H9 (cell line): ENCODE measurements at regions not wholly inside any gene's neighbourhood (a gene's known extent, or its start where the extent isn't known, plus 50 kb on each side); places are given as distances from the start of the nearest gene placed in this dataset.

Experiments
- DNase-seq: peaks from one replicate; pipeline ENCODE4 v3.0.0-alpha.2; 2017
- H2AFZ ChIP-seq: one replicate; pipeline ENCODE4 v1.6.1; 2013; ENCODE audit warnings: mild to moderate bottlenecking, low read length, control low read depth, moderate library complexity
- H2AK5ac ChIP-seq: 2 replicates; pipeline ENCODE4 v1.6.1; 2013; ENCODE audit warnings: low read length, control low read depth, mixed read lengths; ENCODE audit not compliant: insufficient read length
- H2BK120ac ChIP-seq: one replicate; pipeline ENCODE4 v1.6.1; 2013; ENCODE audit warnings: low read depth, mild to moderate bottlenecking, low read length, control low read depth, inconsistent platforms; ENCODE audit not compliant: poor library complexity, severe bottlenecking
- H2BK12ac ChIP-seq: 2 replicates; pipeline ENCODE4 v1.6.1; 2013; ENCODE audit warnings: low read length, control low read depth, mixed read lengths, low read depth; ENCODE audit not compliant: insufficient read length
- H2BK15ac ChIP-seq: 2 replicates; pipeline ENCODE4 v1.6.1; 2013; ENCODE audit warnings: low read depth, low read length, control low read depth
- H2BK20ac ChIP-seq: one replicate; pipeline ENCODE4 v1.6.1; 2013; ENCODE audit warnings: low read depth, mild to moderate bottlenecking, low read length, control low read depth, inconsistent platforms; ENCODE audit not compliant: poor library complexity, severe bottlenecking
- H2BK5ac ChIP-seq: 2 replicates; pipeline ENCODE4 v1.6.1; 2013; ENCODE audit warnings: low read length, control low read depth, mixed read lengths; ENCODE audit not compliant: insufficient read length
- H3K14ac ChIP-seq: 2 replicates; pipeline ENCODE4 v1.6.1; 2013; ENCODE audit warnings: low read length, control low read depth; ENCODE audit not compliant: insufficient read depth
- H3K18ac ChIP-seq: 2 replicates; pipeline ENCODE4 v1.6.1; 2013; ENCODE audit warnings: low read depth, mild to moderate bottlenecking, mixed read lengths, low read length, control low read depth; ENCODE audit not compliant: insufficient read length
- H3K23ac ChIP-seq: 2 replicates; pipeline ENCODE4 v1.6.1; 2013; ENCODE audit warnings: low read length, control low read depth, mixed read lengths, low read depth; ENCODE audit not compliant: insufficient read length
- H3K23me2 ChIP-seq: 2 replicates; pipeline ENCODE4 v1.6.1; 2013; ENCODE audit warnings: low read depth, mild to moderate bottlenecking, mixed read lengths, low read length, control low read depth; ENCODE audit not compliant: insufficient read length, poor library complexity, severe bottlenecking
- H3K27ac ChIP-seq: 2 replicates; pipeline ENCODE4 v1.5.1; 2013; ENCODE audit warnings: low read length, control low read depth, mixed read lengths, low read depth; ENCODE audit not compliant: insufficient read length
- H3K27me3 ChIP-seq: 2 replicates; pipeline ENCODE4 v1.6.1; 2013; ENCODE audit warnings: low read length, control low read depth, inconsistent platforms; ENCODE audit not compliant: insufficient read depth
- H3K4ac ChIP-seq: 2 replicates; pipeline ENCODE4 v1.6.1; 2013; ENCODE audit warnings: low read depth, mild to moderate bottlenecking, control low read depth, inconsistent platforms, low read length, moderate library complexity
- H3K4me1 ChIP-seq: 2 replicates; pipeline ENCODE4 v1.6.1; 2013; ENCODE audit warnings: low read length, control low read depth, inconsistent platforms; ENCODE audit not compliant: insufficient read depth
- H3K4me2 ChIP-seq: 2 replicates; pipeline ENCODE4 v1.6.1; 2013; ENCODE audit warnings: low read length, control low read depth, mixed read lengths; ENCODE audit not compliant: insufficient read length, insufficient read depth
- H3K56ac ChIP-seq: 2 replicates; pipeline ENCODE4 v1.6.1; 2013; ENCODE audit warnings: low read depth, mild to moderate bottlenecking, mixed read lengths, low read length, control low read depth; ENCODE audit not compliant: insufficient read length
- H3K79me1 ChIP-seq: 2 replicates; pipeline ENCODE4 v1.6.1; 2013; ENCODE audit warnings: low read depth, mild to moderate bottlenecking, moderate library complexity, low read length, control low read depth, inconsistent platforms; ENCODE audit not compliant: insufficient read depth, poor library complexity, severe bottlenecking
- H3K79me2 ChIP-seq: 2 replicates; pipeline ENCODE4 v1.6.1; 2013; ENCODE audit warnings: low read length, control low read depth, inconsistent platforms; ENCODE audit not compliant: insufficient read depth
- H3K9ac ChIP-seq: 2 replicates; pipeline ENCODE4 v1.6.1; 2013; ENCODE audit warnings: low read length, control low read depth, mixed read lengths; ENCODE audit not compliant: insufficient read length; ENCODE audit errors: extremely low read depth
- H3K9me3 ChIP-seq: one replicate; pipeline ENCODE4 v1.6.1; 2013; ENCODE audit warnings: low read depth, low read length, inconsistent platforms; ENCODE audit not compliant: control insufficient read depth
- H3T11ph ChIP-seq: one replicate; pipeline ENCODE4 v1.6.1; 2013; ENCODE audit warnings: mild to moderate bottlenecking, low read length, control low read depth, inconsistent platforms
- H4K20me1 ChIP-seq: one replicate; pipeline ENCODE4 v1.6.1; 2013; ENCODE audit not compliant: control insufficient read depth, insufficient read length, insufficient read depth
- H4K5ac ChIP-seq: 2 replicates; pipeline ENCODE4 v1.6.1; 2013; ENCODE audit warnings: low read depth, mild to moderate bottlenecking, mixed read lengths, low read length, control low read depth; ENCODE audit not compliant: insufficient read length
- H4K8ac ChIP-seq: replicated peaks from 2 replicates; pipeline ENCODE4 v1.6.1; 2013; ENCODE audit warnings: low read length, control low read depth, mixed read lengths, low read depth; ENCODE audit not compliant: insufficient read length
- H4K91ac ChIP-seq: 2 replicates; pipeline ENCODE4 v1.6.1; 2013; ENCODE audit warnings: low read depth, mild to moderate bottlenecking, moderate library complexity, mixed read lengths, low read length, control low read depth; ENCODE audit not compliant: insufficient read length
- H3K27ac Mint-ChIP-seq, 3 experiments: 2 replicates in 2 of 3; 3 replicates in 1 of 3; pipeline ENCODE4 v1.8.0; 2020 to 2021; ENCODE audit warnings: mixed read lengths in 3 of 3, mild to moderate bottlenecking in 1 of 3, moderate library complexity in 1 of 3
- H3K27me3 Mint-ChIP-seq: 2 replicates; pipeline ENCODE4 v1.8.0; 2021; ENCODE audit warnings: low read depth, mild to moderate bottlenecking, moderate library complexity, mixed read lengths
- H3K36me3 Mint-ChIP-seq, 3 experiments: 2 replicates in 2 of 3; 3 replicates in 1 of 3; pipeline ENCODE4 v1.8.0; 2020 to 2021; ENCODE audit warnings: low read depth in 3 of 3, mixed read lengths in 3 of 3; ENCODE audit not compliant: insufficient read depth in 1 of 3
- H3K4me1 Mint-ChIP-seq, 2 experiments: 2 replicates each; pipeline ENCODE4 v1.8.0; 2020; ENCODE audit warnings: mixed read lengths in 2 of 2
- H3K4me3 Mint-ChIP-seq, 2 experiments: 2 replicates in 1 of 2; 3 replicates in 1 of 2; pipeline ENCODE4 v1.8.0; 2020 to 2021; ENCODE audit warnings: mild to moderate bottlenecking in 2 of 2, mixed read lengths in 2 of 2, moderate library complexity in 1 of 2
- H3K9me3 Mint-ChIP-seq, 2 experiments: 2 replicates in 1 of 2; 3 replicates in 1 of 2; pipeline ENCODE4 v1.8.0; 2020; ENCODE audit warnings: mild to moderate bottlenecking in 2 of 2, mixed read lengths in 2 of 2, moderate library complexity in 1 of 2
- CTCF ChIP-seq: fragments of 200-600 bp; sonication (generic); conservative IDR thresholded peaks from 3 replicates; pipeline ENCODE4 v1.8.0; 2021; ENCODE audit warnings: antibody characterized with exemption, mild to moderate bottlenecking
- WGBS: extraction: QIAGEN DNeasy Blood & Tissue Kit; methylation state at CpG from one replicate; pipeline ENCODE4 v1.1.7; 2013; ENCODE audit warnings: missing lambda C conversion rate, low lambda C conversion rate, mixed read lengths; ENCODE audit not compliant: insufficient read length; ENCODE audit errors: extremely low coverage; 5-methylcytosine and 5-hydroxymethylcytosine counted together

GRCh38 chr4:123870216-123870876, 473.8 kb downstream of the SPRY1 start:
- H2BK20ac ChIP-seq: no peak overlapping the region
- peaks cover 3 to 4% of the 10 kb centered on the region in 2 experiments; a peak in 2 of 5 replicates for H3K9me3 Mint-ChIP-seq
- no peaks in the 10 kb centered on the region for H3K27me3 Mint-ChIP-seq
- H3T11ph ChIP-seq: no peak overlapping the region
- peaks cover 4% of the 10 kb centered on the region; the same call in 1 of the 2 replicates for H3K4me1 ChIP-seq
- peaks cover 0 to 3% (median 3%) of the 10 kb centered on the region in 3 experiments; a peak in 2 of 7 replicates for H3K36me3 Mint-ChIP-seq
- H4K91ac ChIP-seq: no peak overlapping the region
- TF ChIP-seq CTCF: no peak
- H2BK5ac ChIP-seq: no peak overlapping the region
- no peak for DNase-seq
- H3K4me3 Mint-ChIP-seq: no peak overlapping the region
- H2BK12ac ChIP-seq: no peak overlapping the region
- no peak overlapping the region for H3K4ac ChIP-seq
- H2AK5ac ChIP-seq: no peak overlapping the region
- no peaks in the 10 kb centered on the region for H3K27me3 ChIP-seq
- H4K20me1 ChIP-seq: no peaks in the 10 kb centered on the region
- H3K23ac ChIP-seq: no peak overlapping the region
- H2BK120ac ChIP-seq: no peak overlapping the region
- no peak overlapping the region for H3K27ac Mint-ChIP-seq
- no peak overlapping the region for H3K18ac ChIP-seq
- H2AFZ ChIP-seq: no peak overlapping the region
- H4K8ac ChIP-seq: no peak overlapping the region
- WGBS: no CpG with 5 or more reads among the region's 4 CpGs
- no peaks in the 10 kb centered on the region for H3K79me2 ChIP-seq
- no peak overlapping the region for H3K9ac ChIP-seq
- H3K4me2 ChIP-seq: no peak overlapping the region
- no peak overlapping the region for H3K27ac ChIP-seq
- H3K9me3 ChIP-seq: no peaks in the 10 kb centered on the region
- peaks cover 6% of the 10 kb centered on the region in 2 experiments for H3K4me1 Mint-ChIP-seq
- no peaks in the 10 kb centered on the region for H3K23me2 ChIP-seq
- no peak overlapping the region for H3K56ac ChIP-seq
- H3K14ac ChIP-seq: no peak overlapping the region
- H4K5ac ChIP-seq: no peak overlapping the region
- H3K79me1 ChIP-seq: no peaks in the 10 kb centered on the region
- H2BK15ac ChIP-seq: no peak overlapping the region
